Central memory CD4-positive, alpha-beta T cell (primary cell): ENCODE measurements at regions not wholly inside any gene's neighbourhood (a gene's known extent, or its start where the extent isn't known, plus 50 kb on each side); places are given as distances from the start of the nearest gene placed in this dataset.
A peak's percentile ranks its signal among the peaks of the same experiment; 100 is the strongest.
"Not testable (repeated sequence)": the region's sequence is repeated elsewhere in the genome, so short reads cannot be mapped to it uniquely, and the experiment has no call there.

Experiments used
- DNase-seq: peaks from one replicate; pipeline ENCODE4 v3.0.0; 2022

GRCh38 chr10:87300163-87300562 lies 57.4 kb upstream of the NUTM2D start:
- not testable (repeated sequence) for DNase-seq

- DNase-seq, result peak; percentile 1
Observed at GRCh38 chr10:87301466-87302115, 56.0 kb upstream of the NUTM2D start.

DNA sequence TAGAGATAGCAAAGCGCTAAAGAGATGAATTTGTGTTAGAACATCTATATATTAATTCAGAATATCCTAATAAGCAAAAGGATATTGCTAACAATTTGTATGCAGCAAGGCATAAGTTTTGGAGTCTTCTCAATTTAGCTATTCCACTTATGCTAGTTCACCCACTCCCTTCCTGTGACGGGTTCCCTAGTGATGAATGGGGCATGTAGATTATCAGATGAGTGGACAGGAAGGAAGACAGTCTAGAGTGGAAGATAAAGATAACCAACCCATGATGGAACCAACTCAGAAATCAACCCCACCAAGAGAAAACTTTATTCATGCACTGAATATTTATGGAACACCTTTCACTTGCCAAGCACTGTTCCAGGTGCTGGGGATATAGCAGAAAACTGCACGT lies 55.4 kb upstream of the NUTM2D start:
- DNase-seq, result not testable (repeated sequence)

DNA sequence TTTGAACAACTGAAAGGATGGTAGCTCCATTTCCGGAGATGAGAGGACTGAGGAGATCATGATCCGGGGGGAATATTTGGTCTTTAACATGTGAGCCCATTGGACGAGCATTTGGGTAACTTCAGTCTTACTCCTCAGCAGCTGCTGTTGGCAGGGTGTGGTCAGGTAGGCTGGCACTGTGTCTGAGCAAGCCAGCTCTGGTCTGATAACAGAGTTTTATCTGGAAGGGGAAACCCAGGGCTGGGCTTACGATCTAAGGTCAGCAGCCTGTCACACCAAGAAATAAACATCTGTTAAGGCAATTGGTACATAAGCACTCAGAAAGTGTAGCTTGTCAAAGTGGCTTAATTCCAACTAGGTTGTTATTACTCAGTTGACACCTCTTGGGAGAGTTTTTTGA lies 53.8 kb upstream of the NUTM2D start:
- DNase-seq, result not testable (repeated sequence)

GRCh38 chr10:87306681-87307080 lies 50.9 kb upstream of the NUTM2D start:
- not testable (repeated sequence) for DNase-seq
